ENCODE measurements at regions not wholly inside any gene's neighbourhood (a gene's known extent, or its start where the extent isn't known, plus 50 kb on each side); places are given as distances from the start of the nearest gene placed in this dataset.

DNA sequence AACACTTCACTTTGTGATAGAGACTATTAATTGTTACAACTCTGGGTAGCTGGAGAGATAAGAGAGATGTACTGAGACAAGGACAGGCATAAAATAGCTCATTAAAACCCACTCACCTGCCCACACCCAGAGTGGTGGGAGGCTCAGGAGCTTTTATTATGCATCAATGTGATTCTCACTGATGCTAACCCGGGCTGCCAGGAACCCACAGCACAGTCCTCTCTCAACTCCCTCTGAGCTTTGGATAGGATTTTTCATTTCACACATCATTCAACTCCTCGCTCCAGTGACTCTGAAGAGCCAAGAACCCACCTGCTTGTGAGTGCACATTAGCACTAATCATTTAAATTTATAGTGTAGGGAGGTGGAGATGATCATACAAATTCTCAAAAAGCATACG is 827.9 kb downstream of the FLRT2 start:
- TF ChIP-seq POLR2AphosphoS5 (IDR thresholded peaks at IDR 0.05) (no peak), POLR2A (IDR thresholded peaks at IDR 0.05; ENCODE audit: low read depth) (no peak), EP300 (IDR thresholded peaks at IDR 0.05) (no peak)
- TF ChIP-seq, protein P1, sequence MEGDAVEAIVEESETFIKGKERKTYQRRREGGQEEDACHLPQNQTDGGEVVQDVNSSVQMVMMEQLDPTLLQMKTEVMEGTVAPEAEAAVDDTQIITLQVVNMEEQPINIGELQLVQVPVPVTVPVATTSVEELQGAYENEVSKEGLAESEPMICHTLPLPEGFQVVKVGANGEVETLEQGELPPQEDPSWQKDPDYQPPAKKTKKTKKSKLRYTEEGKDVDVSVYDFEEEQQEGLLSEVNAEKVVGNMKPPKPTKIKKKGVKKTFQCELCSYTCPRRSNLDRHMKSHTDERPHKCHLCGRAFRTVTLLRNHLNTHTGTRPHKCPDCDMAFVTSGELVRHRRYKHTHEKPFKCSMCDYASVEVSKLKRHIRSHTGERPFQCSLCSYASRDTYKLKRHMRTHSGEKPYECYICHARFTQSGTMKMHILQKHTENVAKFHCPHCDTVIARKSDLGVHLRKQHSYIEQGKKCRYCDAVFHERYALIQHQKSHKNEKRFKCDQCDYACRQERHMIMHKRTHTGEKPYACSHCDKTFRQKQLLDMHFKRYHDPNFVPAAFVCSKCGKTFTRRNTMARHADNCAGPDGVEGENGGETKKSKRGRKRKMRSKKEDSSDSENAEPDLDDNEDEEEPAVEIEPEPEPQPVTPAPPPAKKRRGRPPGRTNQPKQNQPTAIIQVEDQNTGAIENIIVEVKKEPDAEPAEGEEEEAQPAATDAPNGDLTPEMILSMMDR (IDR thresholded peaks at IDR 0.05), result no peak
